SKM-1 treated with dmso at 0.1 percent for 144 hours (cell line): ENCODE measurements at regions not wholly inside any gene's neighbourhood (a gene's known extent, or its start where the extent isn't known, plus 50 kb on each side); places are given as distances from the start of the nearest gene placed in this dataset.

Source experiments
- DNase-seq: peaks from one replicate; lab custom pipeline; 2025; ENCODE audit not compliant: unreplicated experiment; lab: John Stamatoyannopoulos, UW

DNA sequence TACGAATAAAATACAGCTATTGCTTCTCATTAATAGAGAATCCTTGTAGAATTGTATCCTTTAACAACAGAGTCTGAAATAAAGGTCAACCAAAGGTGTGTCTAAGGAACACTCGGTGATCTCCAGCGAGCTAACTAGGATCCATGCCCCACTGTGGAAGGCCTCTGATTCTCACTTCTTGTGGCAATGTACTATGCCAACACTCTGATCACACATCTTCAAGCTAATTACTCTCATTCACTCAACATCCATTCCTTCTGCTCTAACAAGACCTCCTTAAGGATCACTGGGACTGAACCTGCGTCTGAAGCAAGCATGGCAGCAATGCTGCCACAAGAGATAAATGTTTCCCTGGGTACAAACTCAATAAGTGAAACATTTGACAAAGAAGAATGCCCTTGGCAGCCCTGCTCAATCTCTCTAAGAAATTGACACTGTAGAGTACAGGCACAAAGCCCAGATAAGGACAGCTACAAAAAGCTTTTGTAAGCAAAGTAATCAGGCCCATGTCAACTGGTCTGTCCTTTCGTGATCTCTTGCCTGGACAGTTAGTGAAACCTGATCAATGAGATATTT, 74.6 kb upstream of the PARD3B start:
- DNase-seq = no peak

DNA sequence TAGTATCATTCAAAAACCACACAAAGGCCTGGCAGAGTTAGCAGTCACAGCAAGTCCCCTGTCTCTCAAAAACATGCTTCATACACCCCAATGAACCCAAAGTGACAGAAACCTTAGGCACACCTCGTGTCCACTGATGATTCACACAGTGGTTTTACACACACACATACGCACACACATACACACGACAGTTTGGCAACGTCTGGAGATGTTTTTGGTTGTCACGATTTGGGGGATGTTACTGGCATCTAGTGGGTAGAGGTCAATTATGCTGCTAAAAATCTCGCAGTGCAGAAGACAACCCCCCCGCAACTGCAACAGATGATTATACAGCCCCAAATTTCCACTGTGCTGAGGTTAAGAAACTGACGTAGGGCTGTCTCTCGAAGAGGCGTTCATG, 72.9 kb upstream of the PARD3B start:
- DNase-seq = no peak

DNA sequence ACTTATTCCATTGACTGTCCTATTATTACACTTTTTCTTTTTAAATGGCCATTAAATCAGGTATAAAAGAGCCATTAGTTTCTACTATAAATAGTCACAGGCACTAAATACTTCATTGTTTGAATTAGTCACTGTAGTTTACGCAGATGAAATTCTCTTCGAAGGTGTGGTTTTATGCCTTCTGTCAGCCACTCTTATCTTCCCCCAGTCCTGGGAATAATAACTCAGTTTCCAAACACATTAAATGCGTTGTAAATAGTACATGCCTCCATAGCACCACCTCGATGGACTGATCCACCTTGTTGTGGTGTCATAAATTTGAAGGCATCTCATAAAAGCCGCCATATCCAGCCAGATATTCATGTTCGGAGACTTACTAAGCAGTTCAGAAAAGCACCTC, 72.1 kb upstream of the PARD3B start:
- no peak for DNase-seq

DNA sequence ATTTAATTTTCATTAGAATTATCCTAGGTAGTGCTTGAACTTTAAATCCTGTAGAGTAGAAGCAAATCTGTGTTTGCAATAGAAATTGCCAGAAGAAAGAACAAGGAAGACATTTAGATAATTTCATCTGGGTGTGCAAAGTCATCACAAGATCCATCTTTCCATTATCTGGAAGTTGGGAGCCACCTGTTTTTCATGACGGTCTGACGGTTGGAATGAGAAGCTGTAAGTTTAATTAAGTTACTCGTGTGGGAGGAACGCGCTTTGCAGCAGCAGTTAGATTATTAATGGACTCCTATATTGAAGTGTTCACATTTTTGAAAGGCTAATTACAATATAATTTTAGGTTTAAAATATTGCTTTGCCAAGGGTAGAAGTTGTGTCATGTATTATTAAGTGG, 69.9 kb upstream of the PARD3B start:
- no peak for DNase-seq

DNA sequence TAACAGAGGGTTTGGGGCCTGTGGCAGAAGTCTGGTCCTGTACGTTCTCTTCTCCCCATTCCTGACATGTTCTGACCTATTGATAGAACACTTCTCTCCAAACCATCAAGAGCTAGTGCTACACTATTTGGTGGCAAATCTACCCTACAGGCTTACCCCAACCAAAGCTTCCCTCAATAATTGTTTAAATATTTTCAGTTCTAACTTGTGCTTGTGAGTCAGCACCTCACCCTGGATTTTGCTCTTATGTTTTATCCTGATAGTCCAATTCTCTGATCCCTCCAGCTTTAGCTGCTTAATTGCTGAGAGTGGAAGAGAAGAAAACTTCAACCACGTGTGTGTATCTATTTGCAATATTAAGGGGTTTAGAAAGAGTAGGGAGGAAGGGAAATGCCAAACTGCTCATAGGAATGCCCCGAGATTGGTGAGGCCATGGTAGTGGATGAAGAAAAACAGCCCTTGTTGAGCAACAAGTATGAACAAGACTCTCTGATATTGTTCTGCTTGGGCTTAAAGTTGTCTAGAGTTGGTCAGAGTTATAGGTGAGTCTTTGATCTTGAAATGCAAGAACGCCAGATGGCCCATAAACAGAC, 67.8 kb upstream of the PARD3B start:
- DNase-seq = no peak

DNA sequence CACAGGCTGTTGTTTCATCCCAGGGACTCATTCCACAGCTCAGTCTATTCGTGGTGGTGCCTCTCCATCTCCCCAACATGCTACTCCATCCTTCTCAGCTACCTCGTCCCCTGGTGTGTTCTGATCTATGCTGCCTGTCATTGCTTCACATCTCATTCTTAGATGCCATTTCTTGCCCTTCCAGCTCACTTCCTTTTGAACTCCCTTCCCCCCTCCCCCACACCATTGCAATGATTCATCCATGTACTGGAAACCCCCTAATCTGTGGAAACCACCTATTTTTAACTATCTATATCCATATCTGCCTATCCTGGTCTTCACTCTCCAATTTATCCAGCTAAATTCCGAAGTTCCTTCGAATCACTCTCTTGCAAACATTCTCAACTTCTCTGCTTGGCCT, 65.7 kb upstream of the PARD3B start:
- DNase-seq = no peak

DNA sequence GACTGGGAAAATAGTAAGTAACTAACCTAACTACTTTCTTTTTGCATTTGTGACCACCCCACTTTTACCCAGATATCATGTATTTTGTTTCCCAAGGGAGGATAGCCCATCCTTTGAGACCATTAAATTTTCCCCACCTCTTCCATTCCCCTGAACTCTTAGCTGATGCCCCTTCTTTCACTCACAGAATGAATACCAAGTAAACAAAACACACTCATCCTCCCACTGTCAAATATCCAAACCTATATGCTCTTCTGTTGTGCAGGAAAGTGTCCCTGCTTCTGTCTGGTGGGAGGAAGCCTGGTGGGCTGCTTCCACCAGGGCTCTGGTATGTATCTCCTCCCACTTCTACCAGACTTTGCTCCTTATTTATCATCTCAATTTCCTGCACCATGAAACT, 64.6 kb upstream of the PARD3B start:
- no peak for DNase-seq

DNA sequence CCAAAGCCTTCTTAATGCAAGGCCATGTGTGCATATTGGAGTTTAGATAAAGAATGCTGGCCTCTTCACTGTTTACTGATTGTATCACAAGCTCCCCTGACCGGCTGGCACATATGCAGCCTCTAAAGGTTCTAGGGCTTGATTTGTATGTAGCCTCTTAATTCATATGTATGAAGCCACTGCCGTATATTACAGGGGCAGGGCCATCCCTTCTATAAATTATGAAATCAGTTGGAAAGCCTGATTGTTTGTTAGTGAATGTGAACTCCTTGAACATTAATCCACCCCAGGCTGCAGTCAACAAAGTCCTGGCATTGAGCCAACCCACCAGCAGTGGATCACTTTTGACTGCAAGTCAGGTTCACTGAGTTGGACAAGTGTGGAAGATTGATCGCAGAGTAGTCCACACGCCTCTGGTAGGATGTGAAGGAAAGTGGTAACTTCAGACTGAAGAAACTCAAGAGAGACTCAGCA, 61.6 kb upstream of the PARD3B start:
- DNase-seq = no peak

DNA sequence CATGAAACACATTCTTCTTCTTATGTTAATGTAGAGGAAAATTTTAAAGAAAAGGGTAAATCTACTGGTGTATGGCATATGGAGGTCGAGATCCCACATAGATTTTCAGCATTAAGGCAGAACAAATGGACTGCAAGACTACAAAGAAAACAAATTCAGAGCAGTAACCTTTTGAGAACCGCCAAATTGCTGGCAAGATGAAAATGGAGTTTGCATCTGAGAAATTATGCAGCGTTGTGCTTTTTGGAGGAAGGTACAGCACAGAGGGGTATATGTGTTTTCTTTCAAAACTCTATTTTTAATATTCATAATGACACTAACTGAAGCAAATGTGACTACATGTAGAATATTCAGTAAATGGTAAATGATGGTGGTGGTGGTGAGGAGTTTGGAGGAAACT, 59.0 kb upstream of the PARD3B start:
- no peak for DNase-seq

DNA sequence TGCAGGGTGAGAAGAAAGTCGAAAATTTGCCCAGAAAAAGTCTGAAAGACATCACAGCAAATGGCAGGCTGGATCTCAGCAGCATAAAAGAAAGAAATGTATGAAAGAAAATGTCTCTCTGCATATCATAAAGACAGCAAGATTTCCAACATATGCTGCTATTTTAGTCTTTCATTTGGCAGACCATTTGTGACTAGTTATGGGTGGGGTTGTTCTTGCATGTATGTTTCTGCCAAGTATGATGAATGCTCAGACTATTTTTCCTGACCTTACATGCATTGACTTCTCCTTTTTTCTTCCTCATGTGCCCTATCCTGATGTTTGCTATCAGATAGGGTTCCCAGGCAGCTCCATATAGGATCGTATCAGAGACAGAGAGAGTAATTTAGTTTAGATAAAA, 58.5 kb upstream of the PARD3B start:
- no peak for DNase-seq

DNA sequence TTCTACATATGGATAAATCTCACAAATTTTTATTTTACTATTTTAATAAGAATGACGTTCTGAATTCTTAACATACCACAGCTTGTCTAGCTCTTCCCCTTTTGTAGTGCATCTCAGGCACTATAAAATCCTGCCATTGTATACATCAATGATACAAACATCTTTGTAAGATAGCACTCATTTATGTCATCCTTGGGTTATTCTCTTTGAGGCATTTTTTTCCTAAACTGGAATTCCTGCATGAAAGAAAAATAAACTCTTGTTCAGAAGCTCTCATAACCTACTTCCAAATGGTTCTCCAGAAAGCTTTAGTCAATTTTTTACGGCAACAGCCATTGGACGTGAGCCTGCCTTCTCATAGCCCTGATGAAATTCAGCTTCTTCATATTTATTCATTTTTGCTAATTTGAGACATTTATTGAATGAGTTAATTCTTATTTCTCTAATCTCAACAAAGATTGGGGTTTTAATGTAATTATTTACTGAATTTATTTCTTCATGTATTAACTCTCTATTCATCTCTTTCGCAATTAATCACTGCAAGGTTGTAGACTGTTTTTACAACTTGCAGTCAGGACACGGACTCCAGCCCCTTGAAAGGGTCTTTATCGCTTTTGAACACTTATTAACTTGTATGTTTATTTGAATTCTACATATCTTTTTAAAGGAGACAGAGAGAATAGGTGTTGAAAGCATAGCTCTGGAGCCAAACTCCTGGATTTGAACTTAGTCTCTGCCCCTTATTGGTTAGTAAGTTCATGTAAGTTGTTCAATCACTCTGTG, 57.6 kb upstream of the PARD3B start:
- no peak for DNase-seq

DNA sequence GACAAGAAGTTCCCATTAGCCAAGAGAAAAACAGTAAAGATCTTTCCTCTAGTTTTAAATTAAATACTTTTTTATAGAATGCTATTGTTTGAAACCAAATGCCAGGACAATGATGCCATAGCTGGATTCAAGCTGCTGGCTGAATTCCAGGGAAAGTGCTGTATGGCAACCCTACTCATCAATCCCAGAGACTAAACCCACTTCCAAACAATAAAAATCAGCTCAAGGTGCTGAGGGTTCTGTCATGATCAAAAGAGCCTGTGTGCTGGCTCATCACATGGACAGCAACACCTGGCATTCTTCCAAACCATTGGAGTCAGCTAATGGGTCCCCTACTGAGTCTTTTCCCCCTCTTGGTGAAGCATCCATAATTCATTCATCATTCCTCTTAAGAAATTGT, 53.7 kb upstream of the PARD3B start:
- DNase-seq = no peak

DNA sequence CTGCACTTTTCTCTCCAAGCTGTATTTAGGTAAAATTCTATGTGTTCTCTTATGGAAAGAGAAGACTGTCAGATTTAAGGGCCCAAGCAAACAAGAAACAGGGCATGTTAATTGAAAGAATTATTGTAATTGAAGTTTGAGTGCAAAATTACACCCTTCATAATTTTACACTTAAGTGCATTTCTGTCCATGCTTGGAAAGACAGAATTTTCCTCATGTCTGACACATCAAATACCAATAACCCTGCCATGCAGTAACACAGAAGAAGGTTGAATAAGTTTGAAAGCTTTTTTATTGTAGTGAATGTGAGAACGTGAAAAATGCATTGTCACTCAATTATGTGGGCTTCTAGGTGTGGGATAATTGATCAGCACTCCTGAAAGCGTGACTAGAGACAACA, 52.9 kb upstream of the PARD3B start:
- DNase-seq = no peak

DNA sequence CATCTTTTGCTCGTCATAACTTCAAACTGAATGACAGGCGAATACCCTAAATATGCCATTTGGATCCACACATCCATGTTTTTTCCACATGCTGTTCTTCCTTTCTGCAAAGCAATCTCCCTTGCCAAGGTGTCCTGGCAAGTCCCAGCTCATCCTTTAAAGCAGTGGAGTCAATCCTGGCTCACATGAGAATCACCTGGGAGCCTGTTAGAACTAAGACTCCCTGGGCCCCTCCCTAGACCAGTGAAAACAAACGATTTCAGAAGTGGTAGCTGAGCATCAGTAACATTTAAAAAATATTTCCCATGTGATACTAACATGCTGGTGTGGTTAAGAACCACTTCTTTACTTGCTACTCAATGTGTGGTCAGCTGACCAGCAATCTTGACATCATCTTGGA, 50.6 kb upstream of the PARD3B start:
- DNase-seq = no peak

DNA sequence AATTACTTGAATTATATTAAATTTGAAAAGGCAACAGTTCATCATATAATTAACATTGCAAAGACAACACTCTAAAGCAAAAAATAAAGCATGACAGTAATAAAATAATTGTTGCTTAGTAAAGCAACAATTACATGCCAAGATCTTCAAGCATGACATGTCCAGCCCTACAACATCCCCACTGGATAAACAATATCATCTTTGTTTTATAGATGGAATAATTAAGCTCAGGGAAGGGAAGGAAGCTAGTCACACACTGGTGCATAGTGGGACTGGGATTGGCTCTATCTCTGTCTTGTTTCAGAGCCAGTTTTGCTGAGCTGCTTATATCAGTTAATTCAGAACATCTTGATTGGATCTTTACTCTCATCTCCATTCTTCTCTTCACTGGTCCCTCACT, 49.9 kb upstream of the PARD3B start:
- DNase-seq = no peak
